Heart right ventricle (tissue), 16 donors: ENCODE measurements at regions not wholly inside any gene's neighbourhood (a gene's known extent, or its start where the extent isn't known, plus 50 kb on each side); places are given as distances from the start of the nearest gene placed in this dataset.

Source experiments
- ATAC-seq, 8 donors: fragments of 200-7000 bp; cut with Tn5 transposase; one replicate each; pipeline ENCODE4 v1.9.1; 2020; ENCODE audit warnings: mild to moderate bottlenecking in 8 of 8, moderate library complexity in 8 of 8, moderate number of reproducible peaks in 1 of 8
- DNase-seq, 2 donors: peaks; one replicate each; pipeline ENCODE4 v3.0.0-alpha.2; 2020
- H3K27ac ChIP-seq, 10 donors: fragments of 200-600 bp; sonication (generic) in 2 of 10; one replicate each; pipeline versions ENCODE4 v1.5.0 to v1.8.0; 2020 to 2022; ENCODE audit warnings: mild to moderate bottlenecking in 3 of 10
- H3K27me3 ChIP-seq, 7 donors: fragments of 200-600 bp; one replicate each; pipeline ENCODE4 v1.8.0; 2021 to 2022; ENCODE audit warnings: mild to moderate bottlenecking in 2 of 7
- H3K36me3 ChIP-seq, 9 donors: fragments of 200-600 bp; sonication (generic) in 1 of 9; one replicate each; pipeline versions ENCODE4 v1.5.0 to v1.8.0; 2020 to 2022; ENCODE audit warnings: mild to moderate bottlenecking in 2 of 9
- H3K4me1 ChIP-seq, 9 donors: fragments of 200-600 bp; sonication (generic) in 1 of 9; one replicate each; pipeline versions ENCODE4 v1.5.0 to v1.8.0; 2020 to 2022; ENCODE audit warnings: mild to moderate bottlenecking in 4 of 9
- H3K4me3 ChIP-seq, 10 donors: fragments of 200-600 bp; sonication (generic) in 2 of 10; one replicate each; pipeline versions ENCODE4 v1.5.0 to v1.8.0; 2020 to 2022; ENCODE audit warnings: mild to moderate bottlenecking in 7 of 10, moderate library complexity in 2 of 10
- H3K9me3 ChIP-seq, 11 donors: fragments of 200-600 bp in 10 of 11; sonication (generic) in 2 of 11; one replicate each; pipeline versions ENCODE4 v1.5.0 to v1.8.0; 2013 to 2022; ENCODE audit warnings: mild to moderate bottlenecking in 2 of 11, control low read depth in 1 of 11, moderate library complexity in 1 of 11
- WGBS, 2 donors: extraction: QIAGEN DNeasy Blood & Tissue Kit; methylation state at CpG; one replicate each; pipeline ENCODE4 v1.1.7; 2013; ENCODE audit warnings: inconsistent platforms in 1 of 2; 5-methylcytosine and 5-hydroxymethylcytosine counted together
- intact Hi-C, 10 donors: fragments of 100-400 bp; cut with DNase I; formaldehyde crosslinking; loops; one replicate each; pipeline versions ENCODE4 v1.11.1 to v1.14.2; 2022
- TF ChIP-seq, protein P1 (sequence below), 9 donors: fragments of 200-600 bp; sonication (generic) in 2 of 9; IDR thresholded peaks; one replicate each; pipeline versions ENCODE4 v1.5.0 to v1.8.0; 2021 to 2022; ENCODE audit warnings: antibody characterized with exemption in 9 of 9, mild to moderate bottlenecking in 5 of 9, moderate library complexity in 1 of 9
- donor health status: Arrhythmogenic right ventricular cardiomyopathy.
- donor health status: ischemic (EF 13 %, LVEDD 7.1; RV severe dilation, severe dysfunction).
- donor health status: healthy with polysubstance abuse.
- donor health status: DM: no; HTN: yes; CAD: no.
- donor health status: DM: no; HTN: no; CAD: no.
- donor health status: ischemic (EF 25% LVEDD 6.9; RV normal size, moderate dysfunction).
- donor health status: ischemic (EF 25% LVEDD 5.7; RV mildly dilated, moderate dysfunction).
- donor health status: healthy.
- donor health status: DM: yes; HTN: yes; CAD: no.
- donor health status: Ischemic cardiomyopathy.
- donor health status: ischemic (EF 35%, LVEDD 5.7; RV mildly dilated, moderate dysfunction).
- donor health status: nonischemic (EF 11% LVEDD 7.7; RV severe dilation, severe dysfunction).
- donor health status: DM: yes; HTN: yes; CAD: no.
- donor health status: PGD.
- donor health status: ischemic (EF 29% LVEDD 5.4; RV normal size, mild dysfunction).
- donor health status: nonischemic (EF 23%, LVEDD 6.1; RV moderate dilation, normal function).

DNA sequence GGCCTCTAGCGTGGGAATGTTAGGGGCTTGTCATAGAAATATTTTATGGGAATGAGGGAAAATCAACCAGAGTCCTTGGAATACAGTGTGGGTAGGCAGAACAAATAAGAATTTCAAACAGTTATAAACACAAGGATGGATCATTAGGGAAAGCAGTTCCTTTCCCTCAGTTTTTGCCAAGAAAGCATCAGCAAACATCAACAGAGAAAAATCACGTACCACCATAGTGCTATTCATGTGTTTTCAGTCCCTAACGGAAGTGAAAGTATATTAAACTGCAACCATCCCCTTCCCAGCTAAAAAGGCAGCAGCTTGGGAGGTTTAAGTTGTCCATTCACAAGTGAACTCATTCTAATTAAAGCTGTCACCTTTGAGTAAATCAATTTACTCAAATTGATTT lies 334.4 kb upstream of the PCDH18 start:
- H3K4me3 ChIP-seq: no peak overlapping the region
- H3K9me3 ChIP-seq: peaks cover 0 to 5% (median 0%) of the 10 kb centered on the region in 11 donors
- intact Hi-C loops: loop anchor here in 2 of 10 donors (10.0 kb wide), 1 partner anchor 742 kb away; no protein-coding TSS in a partner anchor
- DNase-seq: no peak
- 72 to 76% methylated on average over 3 of the region's 3 CpGs for WGBS, 2 donors
- peak overlapping the region in 1 of 10 donors; percentile 19 for H3K27ac ChIP-seq
- TF ChIP-seq, protein P1, sequence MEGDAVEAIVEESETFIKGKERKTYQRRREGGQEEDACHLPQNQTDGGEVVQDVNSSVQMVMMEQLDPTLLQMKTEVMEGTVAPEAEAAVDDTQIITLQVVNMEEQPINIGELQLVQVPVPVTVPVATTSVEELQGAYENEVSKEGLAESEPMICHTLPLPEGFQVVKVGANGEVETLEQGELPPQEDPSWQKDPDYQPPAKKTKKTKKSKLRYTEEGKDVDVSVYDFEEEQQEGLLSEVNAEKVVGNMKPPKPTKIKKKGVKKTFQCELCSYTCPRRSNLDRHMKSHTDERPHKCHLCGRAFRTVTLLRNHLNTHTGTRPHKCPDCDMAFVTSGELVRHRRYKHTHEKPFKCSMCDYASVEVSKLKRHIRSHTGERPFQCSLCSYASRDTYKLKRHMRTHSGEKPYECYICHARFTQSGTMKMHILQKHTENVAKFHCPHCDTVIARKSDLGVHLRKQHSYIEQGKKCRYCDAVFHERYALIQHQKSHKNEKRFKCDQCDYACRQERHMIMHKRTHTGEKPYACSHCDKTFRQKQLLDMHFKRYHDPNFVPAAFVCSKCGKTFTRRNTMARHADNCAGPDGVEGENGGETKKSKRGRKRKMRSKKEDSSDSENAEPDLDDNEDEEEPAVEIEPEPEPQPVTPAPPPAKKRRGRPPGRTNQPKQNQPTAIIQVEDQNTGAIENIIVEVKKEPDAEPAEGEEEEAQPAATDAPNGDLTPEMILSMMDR (IDR thresholded peaks at IDR 0.05): no peak
- H3K4me1 ChIP-seq: no peaks in the 10 kb centered on the region
- no peak for ATAC-seq
- H3K36me3 ChIP-seq: no peaks in the 10 kb centered on the region
- no peaks in the 10 kb centered on the region for H3K27me3 ChIP-seq

DNA sequence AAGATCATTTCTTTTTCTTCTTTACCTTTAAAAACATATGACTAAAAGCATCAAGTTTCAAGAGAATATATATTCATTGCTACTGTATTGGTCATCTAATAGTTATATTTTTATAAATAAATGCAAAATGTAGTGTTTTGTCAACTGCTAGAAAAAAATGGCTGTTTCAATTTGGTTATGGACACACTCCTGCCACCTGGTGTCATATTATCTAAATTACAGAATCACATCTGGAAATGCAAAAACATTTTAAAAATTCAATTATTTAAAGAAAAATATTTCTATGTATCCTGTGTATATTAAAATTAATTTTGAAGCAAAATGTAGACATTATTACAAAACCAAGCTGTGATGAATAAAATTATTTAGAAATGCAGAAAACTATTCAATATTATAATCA lies 329.4 kb upstream of the PCDH18 start:
- H3K27ac ChIP-seq: no peak overlapping the region
- no peak overlapping the region for H3K4me3 ChIP-seq
- H3K27me3 ChIP-seq: no peaks in the 10 kb centered on the region
- intact Hi-C loops: loop anchor here in 8 of 10 donors (2.0 to 10.0 kb wide), 5 partner anchors 329 to 739 kb away; partner anchors contain the start of gene PCDH18 (in 1 of the 8)
- no peaks in the 10 kb centered on the region for H3K4me1 ChIP-seq
- H3K36me3 ChIP-seq: no peaks in the 10 kb centered on the region
- ATAC-seq (no peak), DNase-seq (no peak)
- TF ChIP-seq, protein P1 (IDR thresholded peaks at IDR 0.05): peak in 7 of 9 donors; percentile 41 to 69 (median 51)
- no peaks in the 10 kb centered on the region for H3K9me3 ChIP-seq

DNA sequence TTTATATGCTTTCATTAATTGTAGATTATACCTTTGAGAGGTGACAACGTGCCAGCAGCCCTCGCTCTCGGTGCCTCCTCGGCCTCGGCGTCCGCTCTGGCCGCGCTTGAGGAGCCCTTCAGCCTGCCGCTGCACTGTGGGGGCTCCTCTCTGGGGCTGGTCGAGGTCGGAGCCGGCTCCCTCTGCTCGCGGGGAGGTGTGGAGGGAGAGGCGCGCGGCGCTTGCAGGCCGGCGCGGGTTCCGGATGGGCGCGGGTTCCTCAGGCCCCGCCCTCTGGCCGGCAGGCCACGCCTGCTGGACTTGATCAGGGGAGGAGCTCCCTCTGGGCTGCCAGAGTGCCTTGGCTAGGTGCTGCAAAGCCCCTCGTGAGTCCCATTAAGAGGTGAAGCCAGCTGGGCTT lies 321.1 kb upstream of the PCDH18 start:
- H3K4me1 ChIP-seq: no peaks in the 10 kb centered on the region
- no peak overlapping the region for H3K27ac ChIP-seq
- no peaks in the 10 kb centered on the region for H3K36me3 ChIP-seq
- H3K27me3 ChIP-seq: no peaks in the 10 kb centered on the region
- intact Hi-C loops: no loop called here
- DNase-seq (no peak), ATAC-seq (no peak)
- TF ChIP-seq, protein P1 (IDR thresholded peaks at IDR 0.05): no peak
- H3K9me3 ChIP-seq: peaks cover 0 to 31% (median 0%) of the 10 kb centered on the region in 11 donors
- 93 to 94% methylated on average over 29 of the region's 29 CpGs for WGBS, 2 donors
- H3K4me3 ChIP-seq: no peak overlapping the region

DNA sequence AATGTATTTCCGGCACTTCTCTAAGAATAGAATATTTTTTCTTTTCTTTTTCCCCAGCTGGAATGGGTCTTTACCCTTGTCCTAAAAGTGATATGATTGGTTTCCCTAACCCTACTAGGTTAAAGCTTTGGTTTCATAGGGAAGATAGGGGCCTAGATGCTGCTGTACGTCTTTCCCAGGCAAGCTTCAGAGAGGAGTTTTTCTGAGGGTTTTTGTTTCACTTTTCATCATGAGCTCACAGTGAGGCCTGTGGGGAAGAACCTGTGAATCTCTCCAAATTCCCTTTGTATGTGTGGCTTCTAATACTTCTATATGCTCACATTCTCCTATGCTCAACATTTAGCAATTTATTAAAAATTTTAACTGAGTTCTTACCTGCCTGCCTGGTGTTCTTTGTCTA lies 320.0 kb upstream of the PCDH18 start:
- intact Hi-C loops: no loop called here
- Histone ChIP-seq H3K36me3 (no peaks in the 10 kb centered on the region), H3K9me3 (peaks cover 0 to 31% (median 0%) of the 10 kb centered on the region in 11 donors), H3K27me3 (no peaks in the 10 kb centered on the region), H3K4me3 (no peak overlapping the region), H3K4me1 (no peaks in the 10 kb centered on the region), H3K27ac (no peak overlapping the region)
- ATAC-seq (no peak), DNase-seq (no peak)
- TF ChIP-seq, protein P1 (IDR thresholded peaks at IDR 0.05): no peak
- 92 to 98% methylated on average over 2 of the region's 2 CpGs for WGBS, 2 donors
